KMS-11 (cell line): ENCODE measurements at regions not wholly inside any gene's neighbourhood (a gene's known extent, or its start where the extent isn't known, plus 50 kb on each side); places are given as distances from the start of the nearest gene placed in this dataset.

Source experiments
- H2AFZ ChIP-seq: fragments of 200-600 bp; sonication (generic); 2 replicates; pipeline ENCODE4 v1.6.1; 2016; ENCODE audit warnings: antibody characterized with exemption, mixed run types, low read depth
- H3K27ac ChIP-seq: fragments of 200-600 bp; sonication (generic); 2 replicates; pipeline ENCODE4 v1.6.1; 2016; ENCODE audit warnings: mild to moderate bottlenecking, mixed run types
- H3K27me3 ChIP-seq: fragments of 200-600 bp; sonication (generic); 2 replicates; pipeline ENCODE4 v1.6.1; 2017; ENCODE audit warnings: mild to moderate bottlenecking, low read depth, mixed run types, moderate library complexity; ENCODE audit not compliant: insufficient read depth
- H3K36me3 ChIP-seq: fragments of 200-600 bp; sonication (generic); 2 replicates; pipeline ENCODE4 v1.6.1; 2017; ENCODE audit warnings: mild to moderate bottlenecking, mixed run types; ENCODE audit not compliant: insufficient read depth
- H3K4me1 ChIP-seq: fragments of 200-600 bp; sonication (generic); 2 replicates; pipeline ENCODE4 v1.6.1; 2016; ENCODE audit warnings: mild to moderate bottlenecking, low read depth, mixed run types; ENCODE audit not compliant: poor library complexity, severe bottlenecking
- H3K4me2 ChIP-seq: fragments of 200-600 bp; sonication (generic); 2 replicates; pipeline ENCODE4 v1.7.0; 2016; ENCODE audit warnings: mild to moderate bottlenecking, mixed run types
- H3K4me3 ChIP-seq: fragments of 200-600 bp; sonication (generic); IDR thresholded peaks from 2 replicates; pipeline ENCODE4 v1.6.1; 2017; ENCODE audit warnings: low read depth, low read length, mixed read lengths; ENCODE audit not compliant: insufficient read depth
- H3K79me2 ChIP-seq: fragments of 200-600 bp; sonication (generic); 2 replicates; pipeline ENCODE4 v1.6.1; 2016; ENCODE audit warnings: low read depth, mixed run types; ENCODE audit not compliant: insufficient read depth
- H3K9ac ChIP-seq: fragments of 200-600 bp; sonication (generic); 2 replicates; pipeline ENCODE4 v1.6.1; 2016; ENCODE audit warnings: mild to moderate bottlenecking, mixed run types
- H4K20me1 ChIP-seq: fragments of 200-600 bp; sonication (generic); 2 replicates; pipeline ENCODE4 v1.6.1; 2016; ENCODE audit warnings: mild to moderate bottlenecking, mixed run types; ENCODE audit not compliant: insufficient read depth
- CTCF ChIP-seq: fragments of 200-600 bp; sonication (generic); conservative IDR thresholded peaks from 2 replicates; pipeline ENCODE4 v1.6.1; 2017; ENCODE audit warnings: low read depth, mild to moderate bottlenecking, antibody characterized with exemption, low read length, moderate library complexity, mixed read lengths

- no peaks in the 10 kb centered on the region for H4K20me1 ChIP-seq
- no peak overlapping the region for H3K9ac ChIP-seq
- H3K4me2 ChIP-seq, result no peak overlapping the region
- no peaks in the 10 kb centered on the region for H3K36me3 ChIP-seq
- H3K27me3 ChIP-seq, result no peaks in the 10 kb centered on the region
- no peak overlapping the region for H3K4me3 ChIP-seq
- H3K27ac ChIP-seq, result no peak overlapping the region
- no peak for TF ChIP-seq CTCF
- no peak overlapping the region for H2AFZ ChIP-seq
- H3K79me2 ChIP-seq, result no peaks in the 10 kb centered on the region
- H3K4me1 ChIP-seq, result no peaks in the 10 kb centered on the region
Observed at GRCh38 chr14:77985211-77985615, 185.0 kb upstream of the NRXN3 start.

- no peaks in the 10 kb centered on the region for H3K36me3 ChIP-seq
- H3K4me3 ChIP-seq, result no peak overlapping the region
- H2AFZ ChIP-seq, result no peak overlapping the region
- no peak overlapping the region for H3K9ac ChIP-seq
- H4K20me1 ChIP-seq, result no peaks in the 10 kb centered on the region
- no peaks in the 10 kb centered on the region for H3K4me1 ChIP-seq
- H3K4me2 ChIP-seq, result no peak overlapping the region
- H3K27me3 ChIP-seq, result no peaks in the 10 kb centered on the region
- H3K79me2 ChIP-seq, result no peaks in the 10 kb centered on the region
- no peak overlapping the region for H3K27ac ChIP-seq
- no peak for TF ChIP-seq CTCF
Observed at GRCh38 chr14:77986773-77987172, 183.4 kb upstream of the NRXN3 start.

GRCh38 chr14:77988096-77988870 lies 181.9 kb upstream of the NRXN3 start:
- no peaks in the 10 kb centered on the region for H3K36me3 ChIP-seq
- no peak overlapping the region for H3K9ac ChIP-seq
- no peaks in the 10 kb centered on the region for H3K4me1 ChIP-seq
- H4K20me1 ChIP-seq, result no peaks in the 10 kb centered on the region
- no peak overlapping the region for H3K4me3 ChIP-seq
- no peak overlapping the region for H2AFZ ChIP-seq
- no peaks in the 10 kb centered on the region for H3K79me2 ChIP-seq
- no peak overlapping the region for H3K27ac ChIP-seq
- no peaks in the 10 kb centered on the region for H3K27me3 ChIP-seq
- no peak for TF ChIP-seq CTCF
- H3K4me2 ChIP-seq, result no peak overlapping the region

- Histone ChIP-seq H3K4me1 (no peaks in the 10 kb centered on the region), H2AFZ (no peak overlapping the region), H3K27me3 (no peaks in the 10 kb centered on the region), H3K36me3 (no peaks in the 10 kb centered on the region), H3K4me2 (no peak overlapping the region), H3K79me2 (no peaks in the 10 kb centered on the region), H3K9ac (no peak overlapping the region), H4K20me1 (no peaks in the 10 kb centered on the region), H3K27ac (no peak overlapping the region), H3K4me3 (no peak overlapping the region)
- TF ChIP-seq CTCF, result no peak
Observed at GRCh38 chr14:77988970-77989369, 181.2 kb upstream of the NRXN3 start.
